ENCODE measurements at regions not wholly inside any gene's neighbourhood (a gene's known extent, or its start where the extent isn't known, plus 50 kb on each side); places are given as distances from the start of the nearest gene placed in this dataset.

DNA sequence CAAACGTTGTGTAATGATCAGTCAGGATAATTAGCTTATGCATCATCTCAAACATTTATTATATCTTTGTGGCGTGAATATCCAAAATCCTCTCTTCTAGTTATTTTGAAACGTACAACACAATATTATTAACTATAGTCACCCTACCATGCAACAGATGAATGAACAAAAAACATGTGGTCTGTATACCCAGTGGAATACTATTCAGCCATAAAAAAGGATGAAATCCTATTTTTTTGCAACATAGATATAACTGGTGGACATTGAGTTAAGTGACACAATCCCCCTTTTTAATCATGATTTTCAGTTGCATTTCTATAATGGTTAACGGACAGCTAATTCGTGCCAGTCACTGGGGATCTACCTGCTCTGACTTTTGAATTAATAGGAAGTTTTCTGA, 145.6 kb downstream of the SOX1 start:
- H3K9me3 ChIP-seq (ENCODE audit: low read depth) = no peaks in the 10 kb centered on the region
- H3K4me1 ChIP-seq (ENCODE audit: insufficient read depth) = no peaks in the 10 kb centered on the region
- H4K20me1 ChIP-seq (ENCODE audit: insufficient read depth, poor library complexity, severe bottlenecking) = no peaks in the 10 kb centered on the region
- no peak overlapping the region for H3K27ac ChIP-seq
- TF ChIP-seq, protein P1, sequence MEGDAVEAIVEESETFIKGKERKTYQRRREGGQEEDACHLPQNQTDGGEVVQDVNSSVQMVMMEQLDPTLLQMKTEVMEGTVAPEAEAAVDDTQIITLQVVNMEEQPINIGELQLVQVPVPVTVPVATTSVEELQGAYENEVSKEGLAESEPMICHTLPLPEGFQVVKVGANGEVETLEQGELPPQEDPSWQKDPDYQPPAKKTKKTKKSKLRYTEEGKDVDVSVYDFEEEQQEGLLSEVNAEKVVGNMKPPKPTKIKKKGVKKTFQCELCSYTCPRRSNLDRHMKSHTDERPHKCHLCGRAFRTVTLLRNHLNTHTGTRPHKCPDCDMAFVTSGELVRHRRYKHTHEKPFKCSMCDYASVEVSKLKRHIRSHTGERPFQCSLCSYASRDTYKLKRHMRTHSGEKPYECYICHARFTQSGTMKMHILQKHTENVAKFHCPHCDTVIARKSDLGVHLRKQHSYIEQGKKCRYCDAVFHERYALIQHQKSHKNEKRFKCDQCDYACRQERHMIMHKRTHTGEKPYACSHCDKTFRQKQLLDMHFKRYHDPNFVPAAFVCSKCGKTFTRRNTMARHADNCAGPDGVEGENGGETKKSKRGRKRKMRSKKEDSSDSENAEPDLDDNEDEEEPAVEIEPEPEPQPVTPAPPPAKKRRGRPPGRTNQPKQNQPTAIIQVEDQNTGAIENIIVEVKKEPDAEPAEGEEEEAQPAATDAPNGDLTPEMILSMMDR (IDR thresholded peaks at IDR 0.05; ENCODE audit: poor library complexity) = no peak
- TF ChIP-seq EZH2phosphoT487 (IDR thresholded peaks at IDR 0.05; ENCODE audit: low read depth, severe bottlenecking, unreplicated experiment) (no peak), EZH2 (IDR thresholded peaks at IDR 0.05; ENCODE audit: borderline replicate concordance) (no peak)
- WGBS (ENCODE audit: low lambda C conversion rate, missing lambda C conversion rate) = 90% methylated on average over 5 of the region's 5 CpGs
- no peak overlapping the region for H2AFZ ChIP-seq
- peaks cover 11% of the 10 kb centered on the region for H3K27me3 ChIP-seq
- no peaks in the 10 kb centered on the region for H3K9me2 ChIP-seq (replicated peaks; ENCODE audit: insufficient read depth)
- H3K79me2 ChIP-seq = no peaks in the 10 kb centered on the region
- H3K36me3 ChIP-seq (replicated peaks; ENCODE audit: insufficient read depth, low read depth) = no peaks in the 10 kb centered on the region
- DNase-seq (ENCODE audit: low spot score) = no peak
- no peak overlapping the region for H3K4me2 ChIP-seq
- no peak overlapping the region for H3K4me3 ChIP-seq

DNA sequence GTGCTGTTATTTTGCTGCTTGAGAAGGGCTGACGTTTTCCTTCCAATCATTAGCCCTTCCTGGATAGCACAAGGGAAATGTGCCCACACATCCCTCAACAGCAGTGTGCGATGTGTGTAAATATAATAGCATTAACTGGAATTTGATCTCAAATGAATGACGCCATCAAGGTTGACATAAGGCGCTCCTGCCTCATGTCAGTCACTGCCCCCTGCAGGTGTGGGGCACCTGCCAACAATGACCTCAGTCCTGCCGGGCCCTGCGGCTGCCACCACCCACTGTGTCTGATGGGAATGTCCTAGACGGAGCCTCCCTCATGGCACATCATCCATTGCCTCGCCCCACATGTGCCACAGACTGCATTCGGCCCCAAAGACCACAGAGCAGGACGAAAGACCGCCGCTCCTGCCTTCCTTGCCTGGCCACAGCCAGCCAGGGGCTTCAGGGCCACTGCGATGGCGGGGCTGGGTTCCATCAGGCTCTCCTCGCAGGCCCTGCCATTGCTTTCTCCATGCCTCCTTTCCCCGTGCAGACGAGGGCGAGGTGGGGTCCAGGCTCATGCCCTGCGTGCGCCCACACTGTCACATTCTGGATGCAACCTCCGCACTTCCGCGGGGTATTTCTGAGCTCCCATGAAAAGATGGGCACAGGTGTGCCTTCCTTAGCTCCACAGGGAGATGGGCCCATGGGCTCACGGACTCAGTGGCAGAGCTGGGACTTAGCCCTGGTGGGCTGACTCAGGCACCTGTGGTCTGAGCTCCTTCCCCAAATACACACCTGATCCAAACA, 146.7 kb downstream of the SOX1 start:
- Histone ChIP-seq H3K4me2 (no peak overlapping the region), H3K79me2 (no peaks in the 10 kb centered on the region), H3K9me2 (replicated peaks; ENCODE audit: insufficient read depth) (no peaks in the 10 kb centered on the region), H2AFZ (no peak overlapping the region), H3K36me3 (replicated peaks; ENCODE audit: insufficient read depth, low read depth) (no peaks in the 10 kb centered on the region), H3K27ac (no peak overlapping the region), H4K20me1 (ENCODE audit: insufficient read depth, poor library complexity, severe bottlenecking) (no peaks in the 10 kb centered on the region), H3K9me3 (ENCODE audit: low read depth) (no peaks in the 10 kb centered on the region), H3K27me3 (peaks cover 5% of the 10 kb centered on the region), H3K4me1 (ENCODE audit: insufficient read depth) (no peaks in the 10 kb centered on the region), H3K4me3 (no peak overlapping the region)
- peak; percentile 20 for DNase-seq (ENCODE audit: low spot score)
- 85% methylated on average over 23 of the region's 24 CpGs for WGBS (ENCODE audit: low lambda C conversion rate, missing lambda C conversion rate)
- TF ChIP-seq EZH2 (IDR thresholded peaks at IDR 0.05; ENCODE audit: borderline replicate concordance) (no peak), EZH2phosphoT487 (IDR thresholded peaks at IDR 0.05; ENCODE audit: low read depth, severe bottlenecking, unreplicated experiment) (no peak)

- 85% methylated on average over 18 of the region's 19 CpGs for WGBS (ENCODE audit: low lambda C conversion rate, missing lambda C conversion rate)
- H3K9me3 ChIP-seq (ENCODE audit: low read depth) = no peaks in the 10 kb centered on the region
- no peak for DNase-seq (ENCODE audit: low spot score)
- no peaks in the 10 kb centered on the region for H4K20me1 ChIP-seq (ENCODE audit: insufficient read depth, poor library complexity, severe bottlenecking)
- H3K36me3 ChIP-seq (replicated peaks; ENCODE audit: insufficient read depth, low read depth) = no peaks in the 10 kb centered on the region
- no peak overlapping the region for H3K4me2 ChIP-seq
- H3K4me3 ChIP-seq = no peak overlapping the region
- no peaks in the 10 kb centered on the region for H3K79me2 ChIP-seq
- no peak overlapping the region for H3K27ac ChIP-seq
- no peak overlapping the region for H2AFZ ChIP-seq
- TF ChIP-seq EZH2 (IDR thresholded peaks at IDR 0.05; ENCODE audit: borderline replicate concordance) (no peak), EZH2phosphoT487 (IDR thresholded peaks at IDR 0.05; ENCODE audit: low read depth, severe bottlenecking, unreplicated experiment) (no peak)
- TF ChIP-seq, protein P1 (IDR thresholded peaks at IDR 0.05; ENCODE audit: poor library complexity) = no peak
- peaks cover 11% of the 10 kb centered on the region for H3K27me3 ChIP-seq
- no peaks in the 10 kb centered on the region for H3K4me1 ChIP-seq (ENCODE audit: insufficient read depth)
- H3K9me2 ChIP-seq (replicated peaks; ENCODE audit: insufficient read depth) = no peaks in the 10 kb centered on the region
These were observed 148.9 kb downstream of the SOX1 start for GRCh38 chr13:112215871-112216270.

GRCh38 chr13:112217431-112217830, 150.5 kb downstream of the SOX1 start:
- H3K79me2 ChIP-seq = no peaks in the 10 kb centered on the region
- TF ChIP-seq, protein P1 (IDR thresholded peaks at IDR 0.05; ENCODE audit: poor library complexity) = no peak
- no peak for TF ChIP-seq EZH2 (IDR thresholded peaks at IDR 0.05; ENCODE audit: borderline replicate concordance)
- TF ChIP-seq EZH2phosphoT487 (IDR thresholded peaks at IDR 0.05; ENCODE audit: low read depth, severe bottlenecking, unreplicated experiment) = no peak
- peaks cover 11% of the 10 kb centered on the region for H3K27me3 ChIP-seq
- no peak overlapping the region for H3K4me2 ChIP-seq
- no peaks in the 10 kb centered on the region for H3K9me3 ChIP-seq (ENCODE audit: low read depth)
- H3K9me2 ChIP-seq (replicated peaks; ENCODE audit: insufficient read depth) = no peaks in the 10 kb centered on the region
- WGBS (ENCODE audit: low lambda C conversion rate, missing lambda C conversion rate) = 92% methylated on average over 7 of the region's 7 CpGs
- H3K36me3 ChIP-seq (replicated peaks; ENCODE audit: insufficient read depth, low read depth) = no peaks in the 10 kb centered on the region
- no peak overlapping the region for H3K4me3 ChIP-seq
- no peaks in the 10 kb centered on the region for H3K4me1 ChIP-seq (ENCODE audit: insufficient read depth)
- DNase-seq (ENCODE audit: low spot score) = no peak
- no peaks in the 10 kb centered on the region for H4K20me1 ChIP-seq (ENCODE audit: insufficient read depth, poor library complexity, severe bottlenecking)
- no peak overlapping the region for H3K27ac ChIP-seq
- H2AFZ ChIP-seq = no peak overlapping the region
